ENCODE measurements at regions not wholly inside any gene's neighbourhood (a gene's known extent, or its start where the extent isn't known, plus 50 kb on each side); places are given as distances from the start of the nearest gene placed in this dataset.

- TF ChIP-seq EZH2 (IDR thresholded peaks at IDR 0.05; ENCODE audit: low read depth) (no peak), CTCF (conservative IDR thresholded peaks at IDR 0.05) (no peak)
These were observed 127.9 kb upstream of the RARB start for GRCh38 chr3:25300141-25300540.

All from PC-9 (cell line).